ENCODE measurements at regions not wholly inside any gene's neighbourhood (a gene's known extent, or its start where the extent isn't known, plus 50 kb on each side); places are given as distances from the start of the nearest gene placed in this dataset.

DNA sequence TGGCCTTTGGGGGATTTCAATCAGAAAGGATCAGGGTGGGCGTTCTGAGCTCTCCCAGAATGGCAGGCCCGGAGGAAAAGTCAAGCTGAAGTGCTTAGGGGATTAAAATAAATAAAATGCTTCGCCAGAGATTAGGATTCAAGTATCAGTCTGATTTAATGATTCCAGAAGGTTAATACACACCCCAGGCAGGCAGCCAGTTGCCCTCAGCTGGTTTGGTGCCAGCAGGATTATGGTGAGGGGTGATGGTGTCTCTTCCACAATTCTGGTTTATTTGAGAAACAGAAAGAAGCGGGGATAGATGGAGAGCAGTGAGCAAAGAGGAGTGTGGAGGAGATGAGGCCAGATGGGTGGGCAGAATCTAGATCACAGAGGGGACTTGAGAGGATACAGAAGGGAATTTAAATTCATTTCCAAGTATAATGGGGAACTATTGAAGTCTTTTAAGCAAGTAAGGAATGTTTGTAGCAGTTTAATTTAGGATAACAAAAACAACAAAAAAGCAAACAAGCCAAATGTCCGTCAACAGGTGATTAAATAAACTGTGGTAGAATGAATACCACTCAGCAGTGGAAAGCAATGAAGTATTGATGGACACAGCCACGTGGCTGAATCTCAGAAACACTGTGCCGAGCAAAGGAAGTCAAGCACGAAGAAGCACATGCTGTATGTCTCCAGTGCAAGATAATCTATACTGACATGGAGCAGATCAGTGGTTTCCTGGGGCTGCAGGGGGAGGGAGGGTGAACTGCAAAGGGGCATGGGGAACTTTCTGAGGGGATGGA, 297.7 kb downstream of the MSX2 start:
- DNase-seq (ENCODE audit: low read depth) (no peak), FAIRE-seq (no peak)
- TF ChIP-seq, protein P1, sequence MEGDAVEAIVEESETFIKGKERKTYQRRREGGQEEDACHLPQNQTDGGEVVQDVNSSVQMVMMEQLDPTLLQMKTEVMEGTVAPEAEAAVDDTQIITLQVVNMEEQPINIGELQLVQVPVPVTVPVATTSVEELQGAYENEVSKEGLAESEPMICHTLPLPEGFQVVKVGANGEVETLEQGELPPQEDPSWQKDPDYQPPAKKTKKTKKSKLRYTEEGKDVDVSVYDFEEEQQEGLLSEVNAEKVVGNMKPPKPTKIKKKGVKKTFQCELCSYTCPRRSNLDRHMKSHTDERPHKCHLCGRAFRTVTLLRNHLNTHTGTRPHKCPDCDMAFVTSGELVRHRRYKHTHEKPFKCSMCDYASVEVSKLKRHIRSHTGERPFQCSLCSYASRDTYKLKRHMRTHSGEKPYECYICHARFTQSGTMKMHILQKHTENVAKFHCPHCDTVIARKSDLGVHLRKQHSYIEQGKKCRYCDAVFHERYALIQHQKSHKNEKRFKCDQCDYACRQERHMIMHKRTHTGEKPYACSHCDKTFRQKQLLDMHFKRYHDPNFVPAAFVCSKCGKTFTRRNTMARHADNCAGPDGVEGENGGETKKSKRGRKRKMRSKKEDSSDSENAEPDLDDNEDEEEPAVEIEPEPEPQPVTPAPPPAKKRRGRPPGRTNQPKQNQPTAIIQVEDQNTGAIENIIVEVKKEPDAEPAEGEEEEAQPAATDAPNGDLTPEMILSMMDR (IDR thresholded peaks at IDR 0.05; ENCODE audit: insufficient read depth, low read length, severe bottlenecking): no peak
- Histone ChIP-seq H3K4me3 (ENCODE audit: low read depth, low read length) (no peak overlapping the region), H3K36me3 (ENCODE audit: control insufficient read depth, insufficient read depth, low read length) (no peaks in the 10 kb centered on the region), H3K27me3 (ENCODE audit: control insufficient read depth, insufficient read depth, low read length) (no peaks in the 10 kb centered on the region)

DNA sequence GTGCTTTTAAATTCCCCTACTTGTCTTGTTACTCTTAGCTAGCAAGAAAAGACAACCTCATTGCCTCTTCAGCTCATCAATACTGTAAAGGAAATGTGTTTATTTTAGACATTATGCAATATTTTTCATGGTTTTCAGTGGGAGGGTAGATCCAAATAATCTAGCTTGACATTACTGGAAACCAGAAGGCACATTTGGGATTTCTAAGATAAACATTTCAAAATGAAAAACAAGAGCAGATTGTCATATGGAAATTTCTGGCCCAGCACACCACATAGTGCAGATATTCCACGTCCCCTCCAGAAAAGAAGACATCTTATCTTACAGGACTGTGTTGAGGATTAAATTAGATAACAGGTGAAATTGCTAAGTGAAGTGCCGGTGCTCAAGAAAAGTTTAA, 296.9 kb downstream of the MSX2 start:
- FAIRE-seq: no peak
- no peak overlapping the region for H3K4me3 ChIP-seq (ENCODE audit: low read depth, low read length)
- no peak for DNase-seq (ENCODE audit: low read depth)
- H3K27me3 ChIP-seq (ENCODE audit: control insufficient read depth, insufficient read depth, low read length): no peaks in the 10 kb centered on the region
- TF ChIP-seq, protein P1 (IDR thresholded peaks at IDR 0.05; ENCODE audit: insufficient read depth, low read length, severe bottlenecking): no peak
- no peaks in the 10 kb centered on the region for H3K36me3 ChIP-seq (ENCODE audit: control insufficient read depth, insufficient read depth, low read length)

DNA sequence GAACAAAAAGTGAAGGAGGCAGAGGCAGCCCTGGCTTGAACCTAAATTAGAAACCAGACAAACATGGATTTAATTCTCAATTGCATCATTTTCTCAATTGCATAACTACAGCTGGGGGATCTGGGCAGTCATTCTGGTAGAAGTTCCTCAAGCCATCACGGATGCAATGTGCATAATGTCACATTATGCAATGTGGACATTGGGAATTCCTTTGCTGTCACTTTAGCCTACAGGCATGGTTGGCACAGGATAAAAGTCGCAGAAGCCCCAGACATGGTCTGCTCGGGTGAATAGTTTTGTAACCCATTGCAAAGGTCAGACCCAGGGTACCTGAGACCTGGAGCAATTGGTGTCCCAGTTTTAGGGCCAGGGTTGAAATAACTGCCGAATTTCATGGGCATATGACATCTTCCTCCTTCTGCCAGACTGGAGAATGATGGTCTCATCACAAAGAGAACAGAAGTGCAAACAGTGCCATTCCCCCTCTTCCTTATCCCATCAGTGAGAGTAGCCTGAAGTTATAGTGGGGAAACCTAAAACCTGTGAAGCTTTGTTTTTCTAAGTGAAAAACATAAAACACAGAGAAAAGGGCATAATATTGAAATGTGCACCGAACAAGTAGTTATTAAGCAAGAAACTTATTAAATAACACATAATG, 290.8 kb downstream of the MSX2 start:
- DNase-seq (ENCODE audit: low read depth) (no peak), FAIRE-seq (no peak)
- Histone ChIP-seq H3K36me3 (ENCODE audit: control insufficient read depth, insufficient read depth, low read length) (no peaks in the 10 kb centered on the region), H3K4me3 (ENCODE audit: low read depth, low read length) (no peak overlapping the region), H3K27me3 (ENCODE audit: control insufficient read depth, insufficient read depth, low read length) (no peaks in the 10 kb centered on the region)
- TF ChIP-seq, protein P1 (IDR thresholded peaks at IDR 0.05; ENCODE audit: insufficient read depth, low read length, severe bottlenecking): no peak

DNA sequence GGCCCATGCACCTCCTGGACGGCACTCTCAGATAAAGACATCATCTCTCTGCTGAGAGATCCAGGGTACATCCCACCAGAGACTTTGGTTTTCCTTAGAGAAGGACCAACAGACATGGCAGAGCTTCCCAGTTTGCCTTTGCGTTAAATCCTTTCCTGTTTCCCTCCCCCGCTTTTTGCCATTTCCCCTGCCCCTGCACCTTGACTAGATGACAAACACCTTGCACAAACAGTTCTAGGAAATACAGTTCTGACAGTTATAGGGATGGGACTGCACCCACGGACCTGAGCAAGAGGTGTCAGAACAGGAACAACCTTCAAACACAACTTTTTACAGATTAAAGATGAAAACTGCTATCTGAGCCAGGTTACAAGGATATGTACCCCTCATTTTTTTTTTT, 288.9 kb downstream of the MSX2 start:
- TF ChIP-seq, protein P1 (IDR thresholded peaks at IDR 0.05; ENCODE audit: insufficient read depth, low read length, severe bottlenecking): no peak
- Histone ChIP-seq H3K36me3 (ENCODE audit: control insufficient read depth, insufficient read depth, low read length) (no peaks in the 10 kb centered on the region), H3K4me3 (ENCODE audit: low read depth, low read length) (no peak overlapping the region), H3K27me3 (ENCODE audit: control insufficient read depth, insufficient read depth, low read length) (no peaks in the 10 kb centered on the region)
- no peak for FAIRE-seq
- no peak for DNase-seq (ENCODE audit: low read depth)

DNA sequence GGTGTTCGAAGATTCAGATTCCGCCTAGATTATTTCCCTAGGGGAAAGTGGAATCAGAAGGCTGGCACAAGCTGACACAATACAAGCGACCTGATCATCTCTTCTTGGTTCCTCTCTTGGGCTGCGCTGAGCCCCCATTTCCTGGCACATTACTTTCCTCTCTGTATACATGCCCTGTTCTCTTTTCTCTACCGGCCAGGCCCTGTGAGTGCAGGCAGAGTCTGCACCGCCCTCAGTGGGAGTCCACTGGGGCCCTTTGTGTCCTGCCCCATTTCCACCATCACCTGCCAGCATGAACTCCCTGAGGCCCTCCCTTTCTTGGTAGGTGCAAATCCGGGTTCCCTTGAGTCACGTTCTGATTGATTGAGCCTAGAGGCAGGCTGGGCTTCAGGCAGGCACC, 287.9 kb downstream of the MSX2 start:
- Histone ChIP-seq H3K4me3 (ENCODE audit: low read depth, low read length) (no peak overlapping the region), H3K36me3 (ENCODE audit: control insufficient read depth, insufficient read depth, low read length) (no peaks in the 10 kb centered on the region), H3K27me3 (ENCODE audit: control insufficient read depth, insufficient read depth, low read length) (no peaks in the 10 kb centered on the region)
- TF ChIP-seq, protein P1 (IDR thresholded peaks at IDR 0.05; ENCODE audit: insufficient read depth, low read length, severe bottlenecking): no peak
- DNase-seq (ENCODE audit: low read depth): no peak
- no peak for FAIRE-seq
